CD14-positive monocyte (primary cell): ENCODE measurements at regions not wholly inside any gene's neighbourhood (a gene's known extent, or its start where the extent isn't known, plus 50 kb on each side); places are given as distances from the start of the nearest gene placed in this dataset.

Experiments used
- DNase-seq, 3 donors: peaks; one replicate each; pipeline ENCODE4 v3.0.0-alpha.2; 2011 to 2022
- H2AFZ ChIP-seq: 2 replicates; pipeline ENCODE4 v1.6.0; 2012; ENCODE audit warnings: mild to moderate bottlenecking, low read depth, low read length, inconsistent platforms; ENCODE audit not compliant: insufficient read depth, poor library complexity, severe bottlenecking
- H3K27ac ChIP-seq, 2 donors: 1 replicate in 1 of 2; 2 replicates in 1 of 2; pipeline ENCODE4 v1.5.1; 2012 to 2013; ENCODE audit warnings: low read length in 2 of 2, control low read depth in 1 of 2, inconsistent platforms in 1 of 2, low read depth in 1 of 2, mild to moderate bottlenecking in 1 of 2
- H3K27me3 ChIP-seq, 2 donors: one replicate each; pipeline versions ENCODE4 v1.6.0 to v1.6.1; 2011 to 2013; ENCODE audit warnings: low read length in 2 of 2; ENCODE audit not compliant: control insufficient read depth in 2 of 2, insufficient read depth in 2 of 2
- H3K36me3 ChIP-seq, 2 donors: replicated peaks in 1 of 2; 1 replicate in 1 of 2; 2 replicates in 1 of 2; pipeline versions ENCODE4 v1.5.1 to v1.6.1; 2012 to 2013; ENCODE audit warnings: low read length in 2 of 2, control low read depth in 1 of 2, inconsistent platforms in 1 of 2, mild to moderate bottlenecking in 1 of 2; ENCODE audit not compliant: insufficient read depth in 2 of 2, control insufficient read depth in 1 of 2
- H3K4me1 ChIP-seq, 2 donors: 1 replicate in 1 of 2; 2 replicates in 1 of 2; pipeline versions ENCODE4 v1.5.1 to v1.6.1; 2012 to 2013; ENCODE audit warnings: low read length in 2 of 2, control low read depth in 1 of 2, inconsistent platforms in 1 of 2, mild to moderate bottlenecking in 1 of 2, moderate library complexity in 1 of 2; ENCODE audit not compliant: insufficient read depth in 2 of 2, control insufficient read depth in 1 of 2
- H3K4me2 ChIP-seq: replicated peaks from 2 replicates; pipeline ENCODE3; 2012; ENCODE audit warnings: low read length, moderate library complexity, mild to moderate bottlenecking; ENCODE audit not compliant: poor library complexity, severe bottlenecking; ENCODE audit errors: extremely low read depth
- H3K4me3 ChIP-seq, 3 experiments: fragments of 200-600 bp in 1 of 3; sonication (generic) in 1 of 3; replicated peaks in 1 of 3; 1 replicate in 2 of 3; 2 replicates in 1 of 3; pipeline ENCODE4 v1.5.1; 2011 to 2013; ENCODE audit warnings: low read length in 3 of 3, mild to moderate bottlenecking in 3 of 3, control low read depth in 2 of 3, low read depth in 2 of 3, inconsistent platforms in 1 of 3, moderate library complexity in 1 of 3
- H3K79me2 ChIP-seq: 2 replicates; pipeline ENCODE4 v1.6.0; 2012; ENCODE audit warnings: mild to moderate bottlenecking, control low read depth, inconsistent platforms, low read length, moderate library complexity; ENCODE audit not compliant: insufficient read depth
- H3K9ac ChIP-seq: 2 replicates; pipeline ENCODE4 v1.6.0; 2017; ENCODE audit warnings: low read length, mild to moderate bottlenecking; ENCODE audit not compliant: insufficient read depth, poor library complexity, severe bottlenecking
- H3K9me3 ChIP-seq, 2 donors: replicated peaks in 1 of 2; 1 replicate in 1 of 2; 2 replicates in 1 of 2; pipeline versions ENCODE4 v1.5.1 to v1.6.1; 2012 to 2013; ENCODE audit warnings: low read length in 2 of 2, control low read depth in 1 of 2; ENCODE audit not compliant: control insufficient read depth in 1 of 2, insufficient read depth in 1 of 2
- H4K20me1 ChIP-seq: 2 replicates; pipeline ENCODE4 v1.6.0; 2012; ENCODE audit warnings: mild to moderate bottlenecking, low read length, control low read depth, moderate library complexity; ENCODE audit not compliant: insufficient read depth
- H3K27ac Mint-ChIP-seq, 7 donors: one replicate each; pipeline ENCODE4 v1.8.0; 2020; ENCODE audit warnings: mild to moderate bottlenecking in 7 of 7, mixed read lengths in 7 of 7, moderate library complexity in 6 of 7, inconsistent platforms in 2 of 7
- H3K27me3 Mint-ChIP-seq, 3 donors: one replicate each; pipeline ENCODE4 v1.8.0; 2021 to 2022; ENCODE audit warnings: low read depth in 3 of 3, mild to moderate bottlenecking in 3 of 3, mixed read lengths in 3 of 3, moderate library complexity in 3 of 3, inconsistent platforms in 1 of 3
- H3K36me3 Mint-ChIP-seq, 2 donors: one replicate each; pipeline ENCODE4 v1.8.0; 2020; ENCODE audit warnings: mixed read lengths in 2 of 2, inconsistent platforms in 1 of 2, mild to moderate bottlenecking in 1 of 2
- H3K4me1 Mint-ChIP-seq: one replicate; pipeline ENCODE4 v1.8.0; 2020; ENCODE audit warnings: mild to moderate bottlenecking, mixed read lengths
- H3K4me3 Mint-ChIP-seq, 2 donors: one replicate each; pipeline ENCODE4 v1.8.0; 2020; ENCODE audit warnings: mild to moderate bottlenecking in 2 of 2, mixed read lengths in 2 of 2, moderate library complexity in 1 of 2
- H3K9me3 Mint-ChIP-seq, 7 donors: one replicate each; pipeline ENCODE4 v1.8.0; 2020 to 2022; ENCODE audit warnings: mixed read lengths in 7 of 7, mild to moderate bottlenecking in 6 of 7, moderate library complexity in 6 of 7, inconsistent platforms in 2 of 7
- WGBS: methylation state at CpG from one replicate; pipeline ENCODE4 v1.1.5; 2013; ENCODE audit warnings: missing lambda C conversion rate; ENCODE audit not compliant: insufficient coverage; 5-methylcytosine and 5-hydroxymethylcytosine counted together
- intact Hi-C, 2 donors: fragments of 100-400 bp; cut with micrococcal nuclease; formaldehyde crosslinking; loops; one replicate each; pipeline versions ENCODE4 v1.15.0 to v1.15.1; 2023
- TF ChIP-seq, protein P1 (sequence below): fragments of 200-600 bp; IDR thresholded peaks from one replicate; pipeline ENCODE4 v1.8.0; 2022; ENCODE audit warnings: antibody characterized with exemption, mild to moderate bottlenecking

DNA sequence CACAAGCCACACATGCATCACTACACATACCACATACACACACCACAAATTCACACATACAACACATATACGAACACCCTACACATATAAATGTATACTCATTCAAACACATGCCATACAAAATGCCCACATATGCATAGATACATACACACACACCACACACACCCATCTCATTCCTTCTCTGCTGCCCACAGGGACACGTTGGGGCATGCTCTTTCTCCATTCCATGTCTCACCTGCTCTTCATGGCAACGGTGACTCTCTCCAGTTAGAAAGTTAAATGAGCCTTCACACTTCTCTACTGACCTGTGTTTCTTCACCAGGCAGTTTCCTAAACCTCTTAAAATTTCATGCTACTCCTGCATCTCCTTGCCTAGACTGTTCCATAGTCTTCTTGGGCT is 1194.8 kb downstream of the BCL11B start:
- no peak overlapping the region for H3K9ac ChIP-seq
- peaks cover 0 to 4% (median 2%) of the 10 kb centered on the region in 7 donors for H3K9me3 Mint-ChIP-seq
- H3K36me3 ChIP-seq: no peaks in the 10 kb centered on the region
- no peak overlapping the region for H3K4me2 ChIP-seq
- intact Hi-C loops: no loop called here
- 88% methylated on average over 3 of the region's 3 CpGs for WGBS
- H3K79me2 ChIP-seq: no peaks in the 10 kb centered on the region
- H3K4me3 Mint-ChIP-seq: no peak overlapping the region
- TF ChIP-seq, protein P1, sequence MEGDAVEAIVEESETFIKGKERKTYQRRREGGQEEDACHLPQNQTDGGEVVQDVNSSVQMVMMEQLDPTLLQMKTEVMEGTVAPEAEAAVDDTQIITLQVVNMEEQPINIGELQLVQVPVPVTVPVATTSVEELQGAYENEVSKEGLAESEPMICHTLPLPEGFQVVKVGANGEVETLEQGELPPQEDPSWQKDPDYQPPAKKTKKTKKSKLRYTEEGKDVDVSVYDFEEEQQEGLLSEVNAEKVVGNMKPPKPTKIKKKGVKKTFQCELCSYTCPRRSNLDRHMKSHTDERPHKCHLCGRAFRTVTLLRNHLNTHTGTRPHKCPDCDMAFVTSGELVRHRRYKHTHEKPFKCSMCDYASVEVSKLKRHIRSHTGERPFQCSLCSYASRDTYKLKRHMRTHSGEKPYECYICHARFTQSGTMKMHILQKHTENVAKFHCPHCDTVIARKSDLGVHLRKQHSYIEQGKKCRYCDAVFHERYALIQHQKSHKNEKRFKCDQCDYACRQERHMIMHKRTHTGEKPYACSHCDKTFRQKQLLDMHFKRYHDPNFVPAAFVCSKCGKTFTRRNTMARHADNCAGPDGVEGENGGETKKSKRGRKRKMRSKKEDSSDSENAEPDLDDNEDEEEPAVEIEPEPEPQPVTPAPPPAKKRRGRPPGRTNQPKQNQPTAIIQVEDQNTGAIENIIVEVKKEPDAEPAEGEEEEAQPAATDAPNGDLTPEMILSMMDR: no peak
- no peaks in the 10 kb centered on the region for H3K4me1 ChIP-seq
- no peak overlapping the region for H3K27ac Mint-ChIP-seq
- no peak overlapping the region for H3K4me3 ChIP-seq
- H3K9me3 ChIP-seq: no peaks in the 10 kb centered on the region
- no peaks in the 10 kb centered on the region for H3K27me3 ChIP-seq
- no peak for DNase-seq
- peaks cover 0 to 2% (median 0%) of the 10 kb centered on the region in 3 donors for H3K27me3 Mint-ChIP-seq
- H3K36me3 Mint-ChIP-seq: no peaks in the 10 kb centered on the region
- no peak overlapping the region for H3K27ac ChIP-seq
- no peaks in the 10 kb centered on the region for H3K4me1 Mint-ChIP-seq
- H4K20me1 ChIP-seq: no peaks in the 10 kb centered on the region
- H2AFZ ChIP-seq: no peak overlapping the region

DNA sequence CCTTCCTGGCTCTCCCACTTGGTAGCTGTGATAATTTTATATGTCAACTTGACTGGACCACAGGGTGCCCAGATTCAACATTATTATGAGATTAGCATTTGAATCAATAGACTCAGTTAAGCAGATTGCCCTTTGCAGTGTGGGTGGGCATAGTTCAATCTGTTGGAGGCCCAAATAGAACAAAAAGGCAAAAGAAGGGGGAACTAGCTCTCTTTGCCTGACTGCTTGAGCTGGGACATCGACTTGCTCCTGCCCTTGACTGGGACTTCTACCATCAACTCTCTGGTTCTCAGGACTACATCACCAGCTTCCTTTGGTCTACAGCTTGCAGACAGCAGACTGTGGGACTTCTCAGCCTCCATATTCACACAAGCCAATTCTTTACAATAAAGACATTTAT is 1189.2 kb downstream of the BCL11B start:
- Mint-ChIP-seq H3K27me3 (peaks cover 0 to 4% (median 1%) of the 10 kb centered on the region in 3 donors), H3K27ac (no peak overlapping the region), H3K9me3 (peaks cover 0 to 6% (median 0%) of the 10 kb centered on the region in 7 donors), H3K36me3 (no peaks in the 10 kb centered on the region), H3K4me3 (no peak overlapping the region), H3K4me1 (no peaks in the 10 kb centered on the region)
- no peak overlapping the region for H3K27ac ChIP-seq
- no peak overlapping the region for H3K9ac ChIP-seq
- DNase-seq: no peak
- TF ChIP-seq, protein P1: no peak
- no peaks in the 10 kb centered on the region for H4K20me1 ChIP-seq
- H3K36me3 ChIP-seq: no peaks in the 10 kb centered on the region
- H2AFZ ChIP-seq: no peak overlapping the region
- H3K79me2 ChIP-seq: no peaks in the 10 kb centered on the region
- H3K4me1 ChIP-seq: no peaks in the 10 kb centered on the region
- 40% methylated on average over 1 of the region's 1 CpG for WGBS
- no peaks in the 10 kb centered on the region for H3K9me3 ChIP-seq
- H3K4me3 ChIP-seq: no peak overlapping the region
- no peaks in the 10 kb centered on the region for H3K27me3 ChIP-seq
- intact Hi-C loops: no loop called here
- no peak overlapping the region for H3K4me2 ChIP-seq
